HG02981 (cell line): ENCODE measurements at regions not wholly inside any gene's neighbourhood (a gene's known extent, or its start where the extent isn't known, plus 50 kb on each side); places are given as distances from the start of the nearest gene placed in this dataset.
"Not testable (repeated sequence)": the region's sequence is repeated elsewhere in the genome, so short reads cannot be mapped to it uniquely, and the experiment has no call there.

Experiments
- ATAC-seq: cut with Tn5 transposase; IDR thresholded peaks from one replicate; pipeline ENCODE4 v1.9.1; 2021; ENCODE audit warnings: mild to moderate bottlenecking, moderate library complexity; ENCODE audit not compliant: unreplicated experiment

GRCh38 chr12:42741771-42742510 is 152.4 kb upstream of the PRICKLE1 start:
- ATAC-seq, result no peak

DNA sequence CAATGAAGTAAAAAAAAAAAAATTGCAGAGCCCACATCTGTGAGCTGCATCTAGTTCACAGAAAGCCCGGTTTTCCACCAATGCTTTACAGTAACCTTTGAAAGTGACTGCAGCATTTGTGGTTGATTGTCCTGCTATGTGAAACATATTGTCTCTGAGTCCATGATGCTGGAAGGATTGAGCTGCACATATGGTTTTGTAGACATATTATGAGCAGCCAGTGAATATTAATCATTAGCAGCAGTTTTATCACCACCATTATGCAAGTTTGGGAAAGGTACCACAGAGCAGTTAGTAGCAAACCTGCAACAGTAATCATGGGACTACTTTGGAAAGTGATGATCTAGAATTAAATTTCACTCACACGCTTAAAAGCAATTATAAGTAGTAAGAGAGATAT is 151.5 kb upstream of the PRICKLE1 start:
- ATAC-seq, result no peak

DNA sequence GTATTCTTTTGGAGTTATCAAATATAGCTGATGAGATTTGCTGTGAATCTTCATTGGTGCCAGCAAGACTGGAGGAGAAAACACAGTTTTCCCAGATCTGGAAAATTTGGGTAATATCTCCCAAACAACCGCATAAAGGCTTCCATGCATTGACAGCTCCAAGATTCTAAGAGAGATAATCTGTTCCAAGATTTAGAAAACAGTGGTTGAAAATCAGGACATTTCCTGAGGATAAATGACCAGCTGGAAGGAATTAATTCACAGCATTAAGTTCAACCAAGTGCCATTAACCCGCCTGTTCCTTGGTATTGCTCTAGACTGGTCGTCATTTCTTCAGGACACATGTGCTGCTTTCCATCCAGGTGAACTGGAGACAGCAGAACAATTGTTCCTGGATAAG is 147.9 kb upstream of the PRICKLE1 start:
- ATAC-seq, result no peak

DNA sequence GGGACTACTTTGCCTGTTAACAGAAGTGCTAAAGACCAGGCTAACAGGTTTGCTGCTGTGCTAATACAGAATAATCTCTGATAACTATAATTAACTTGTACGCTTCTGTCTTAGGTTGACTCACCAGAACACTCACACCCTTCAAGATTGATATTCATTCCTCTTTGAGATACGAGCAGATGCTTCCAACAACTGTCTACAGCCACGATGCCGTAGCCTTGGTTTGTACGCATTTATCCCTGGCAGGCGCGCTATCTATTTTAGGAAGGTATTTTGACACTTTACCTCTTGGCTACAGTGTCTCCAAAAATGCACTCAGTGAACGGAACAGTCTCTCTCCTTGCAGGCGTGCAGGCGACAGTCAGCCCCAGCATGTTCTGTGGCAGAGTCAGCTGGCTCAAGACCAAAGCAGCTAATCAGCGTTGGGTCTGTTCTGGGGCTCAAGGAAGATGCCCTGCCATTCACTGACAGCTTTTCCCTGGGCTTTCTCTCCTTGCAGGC is 146.4 kb upstream of the PRICKLE1 start:
- ATAC-seq, result no peak

GRCh38 chr12:42733911-42734310 is 144.4 kb upstream of the PRICKLE1 start:
- no peak for ATAC-seq

DNA sequence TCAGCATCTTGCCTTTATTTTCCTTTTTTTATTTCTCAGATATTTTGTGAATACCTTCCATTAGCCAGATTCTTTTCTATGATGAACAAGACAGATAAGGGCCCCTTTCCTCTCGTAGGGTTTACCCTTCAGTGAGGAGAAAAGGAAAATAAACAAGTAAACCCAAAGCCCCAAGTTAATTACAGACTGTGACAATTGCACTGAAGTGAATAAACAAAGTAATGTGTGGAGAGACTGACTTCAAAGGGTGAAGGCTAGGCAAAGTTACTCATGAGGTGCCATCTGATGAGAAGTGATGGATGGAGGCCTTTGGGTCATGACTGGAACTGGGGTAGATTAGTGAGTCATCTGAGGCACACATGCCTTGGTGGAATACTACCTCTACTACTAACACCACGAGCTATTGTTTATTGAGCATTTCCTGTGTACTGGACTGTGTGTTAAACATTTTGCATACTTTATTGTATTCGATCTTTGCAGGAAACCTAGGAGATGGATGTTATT is 143.4 kb upstream of the PRICKLE1 start:
- no peak for ATAC-seq

DNA sequence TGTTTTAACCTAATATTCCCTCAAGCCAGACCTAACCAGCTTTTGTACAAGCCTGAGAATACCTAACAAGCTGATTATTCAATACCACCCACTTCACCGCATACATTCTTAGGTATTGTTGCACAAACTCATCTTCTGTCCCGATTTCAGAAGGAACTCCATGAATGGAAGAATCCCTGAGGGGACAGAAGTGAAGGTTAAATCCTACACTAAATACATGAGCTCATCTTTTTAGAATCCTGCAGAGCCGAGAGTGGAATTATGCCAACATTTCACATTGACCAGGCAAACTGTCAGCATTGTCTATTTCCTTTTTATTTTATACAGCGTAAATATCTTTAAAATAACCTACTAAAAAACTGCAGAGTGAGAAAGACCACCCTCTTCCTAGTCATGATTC is 140.7 kb upstream of the PRICKLE1 start:
- ATAC-seq, result no peak

DNA sequence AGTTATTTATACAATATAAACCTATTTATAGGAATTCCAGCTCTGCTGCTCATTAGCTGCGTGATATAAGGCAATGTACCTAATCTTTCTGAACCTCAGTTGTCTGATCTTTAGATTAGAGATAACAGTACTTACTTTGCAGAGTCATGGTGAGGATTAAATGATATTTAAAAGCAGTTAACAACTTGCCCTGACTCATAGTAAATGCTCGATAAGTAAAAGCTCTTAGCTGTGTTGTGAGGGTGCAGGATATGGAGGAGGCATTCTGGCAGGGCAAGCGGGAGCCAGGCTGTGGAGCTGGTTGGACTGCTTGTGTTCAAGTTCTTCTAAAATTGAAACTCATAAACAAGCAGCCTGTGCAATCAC is 140.0 kb upstream of the PRICKLE1 start:
- ATAC-seq, result no peak

GRCh38 chr12:42728770-42729534 is 139.4 kb upstream of the PRICKLE1 start:
- no peak for ATAC-seq

DNA sequence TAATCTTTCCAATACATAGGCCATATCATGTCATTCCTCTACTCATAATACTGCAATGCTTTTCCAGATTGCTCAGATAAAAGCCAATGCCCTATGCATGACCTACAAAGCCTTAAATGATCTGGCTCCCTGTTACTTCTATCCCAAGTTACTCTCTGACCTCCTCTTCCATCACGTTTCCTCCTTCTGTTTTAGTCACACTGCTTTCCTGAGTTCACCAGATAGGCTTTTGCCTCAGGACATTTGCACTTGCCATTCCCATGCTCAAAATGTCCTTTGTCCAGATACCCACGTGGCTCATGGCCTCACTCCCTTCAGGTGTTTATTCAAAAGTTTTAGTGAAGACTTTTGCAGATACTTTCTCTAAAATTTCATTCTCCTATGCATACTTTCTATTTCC is 138.7 kb upstream of the PRICKLE1 start:
- ATAC-seq, result no peak

DNA sequence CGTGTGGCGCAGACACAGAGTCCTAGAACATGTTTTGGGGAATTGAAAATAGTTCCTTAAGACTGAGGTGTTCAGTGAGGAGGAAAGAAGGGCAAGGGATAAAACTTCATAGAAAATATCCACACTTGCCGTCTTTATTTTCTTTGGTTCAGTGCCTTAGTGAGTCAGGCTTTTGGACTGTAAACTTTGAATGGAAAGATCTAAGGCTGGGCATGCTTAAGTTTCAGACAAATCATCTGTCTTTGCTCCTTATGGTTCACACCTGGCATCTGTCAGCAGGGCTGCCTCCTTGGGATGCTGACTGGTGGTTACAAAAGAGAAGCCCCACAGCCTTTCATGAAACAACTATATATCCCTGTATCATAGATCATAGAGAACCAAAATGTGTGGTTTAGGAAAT is 136.3 kb upstream of the PRICKLE1 start:
- ATAC-seq, result no peak

DNA sequence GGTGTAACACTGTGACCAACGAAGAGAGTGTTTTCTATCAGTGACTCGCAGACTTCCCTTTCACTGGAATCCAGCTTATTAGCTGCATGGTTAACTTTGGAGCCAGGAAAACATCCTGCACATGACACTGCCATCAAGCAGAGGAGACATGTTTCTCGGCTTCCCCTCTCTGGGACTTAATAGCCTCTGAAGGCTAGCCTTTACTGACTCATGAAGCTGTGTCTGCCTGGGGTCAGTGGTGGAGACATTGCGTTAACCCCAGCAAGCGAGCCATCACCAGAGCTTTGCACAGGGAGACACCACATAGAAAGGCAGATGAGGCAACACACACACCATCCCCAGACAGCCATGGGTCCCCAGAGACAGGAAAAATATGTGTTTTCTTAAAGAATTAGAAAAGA is 126.9 kb upstream of the PRICKLE1 start:
- ATAC-seq, result no peak

DNA sequence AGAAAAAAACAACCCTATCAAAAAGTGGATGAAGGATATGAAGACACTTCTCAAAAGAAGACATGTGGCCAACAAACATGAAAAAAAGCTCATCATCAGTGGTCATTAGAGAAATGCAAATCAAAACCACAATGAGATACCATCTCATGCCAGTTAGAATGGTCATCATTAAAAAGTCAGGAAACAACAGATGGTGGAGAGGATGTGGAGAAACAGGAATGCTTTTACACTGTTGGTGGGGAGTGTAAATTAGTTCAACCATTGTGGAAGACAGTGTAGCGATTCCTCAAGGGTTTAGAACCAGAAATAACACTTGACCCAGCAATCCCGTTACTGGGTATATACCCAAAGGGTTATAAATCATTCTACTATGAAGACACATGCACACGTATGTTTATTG is 124.0 kb upstream of the PRICKLE1 start:
- ATAC-seq, result not testable (repeated sequence)

- not testable (repeated sequence) for ATAC-seq
Observed at GRCh38 chr12:42708374-42708773, 118.8 kb upstream of the PRICKLE1 start.

GRCh38 chr12:42707312-42708226 is 118.0 kb upstream of the PRICKLE1 start:
- ATAC-seq, result no peak

DNA sequence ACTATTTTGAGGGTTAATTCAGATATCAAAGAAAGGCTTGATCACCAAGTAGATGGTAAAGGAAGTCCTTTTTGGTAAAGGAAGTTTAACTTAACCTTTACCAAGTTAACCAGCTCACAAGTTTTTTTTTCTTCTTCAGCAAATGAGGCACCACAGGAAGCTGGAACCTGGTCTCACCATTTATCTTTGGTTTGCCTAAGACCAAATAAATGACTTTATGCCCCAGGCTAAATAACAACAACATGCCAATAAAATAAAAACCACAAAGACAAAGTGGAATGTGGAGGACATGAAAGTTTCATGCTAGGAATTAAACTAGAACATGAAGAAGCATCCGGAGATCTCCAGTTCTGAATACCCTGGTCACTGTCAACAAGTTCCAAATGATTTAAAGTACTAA is 116.8 kb upstream of the PRICKLE1 start:
- no peak for ATAC-seq

DNA sequence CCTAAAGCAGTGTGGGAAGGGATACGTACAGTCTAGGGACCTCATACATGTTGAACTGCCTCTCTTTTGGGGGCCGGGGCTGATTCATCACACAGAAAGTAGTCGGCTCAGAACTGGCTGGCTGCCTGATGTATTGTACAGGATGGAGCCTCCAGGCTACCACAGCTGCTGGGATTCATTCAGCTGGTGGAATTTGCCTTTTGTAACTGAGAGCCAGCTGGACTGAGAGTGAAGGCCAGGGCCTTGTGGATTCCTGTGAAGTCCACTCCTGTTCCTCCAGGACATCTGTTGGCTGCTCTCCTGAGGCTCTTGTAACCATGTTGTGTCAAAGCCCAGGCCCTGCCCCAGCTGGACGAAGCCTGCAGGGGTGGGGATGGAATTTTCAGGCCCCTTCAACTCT is 116.3 kb upstream of the PRICKLE1 start:
- no peak for ATAC-seq

DNA sequence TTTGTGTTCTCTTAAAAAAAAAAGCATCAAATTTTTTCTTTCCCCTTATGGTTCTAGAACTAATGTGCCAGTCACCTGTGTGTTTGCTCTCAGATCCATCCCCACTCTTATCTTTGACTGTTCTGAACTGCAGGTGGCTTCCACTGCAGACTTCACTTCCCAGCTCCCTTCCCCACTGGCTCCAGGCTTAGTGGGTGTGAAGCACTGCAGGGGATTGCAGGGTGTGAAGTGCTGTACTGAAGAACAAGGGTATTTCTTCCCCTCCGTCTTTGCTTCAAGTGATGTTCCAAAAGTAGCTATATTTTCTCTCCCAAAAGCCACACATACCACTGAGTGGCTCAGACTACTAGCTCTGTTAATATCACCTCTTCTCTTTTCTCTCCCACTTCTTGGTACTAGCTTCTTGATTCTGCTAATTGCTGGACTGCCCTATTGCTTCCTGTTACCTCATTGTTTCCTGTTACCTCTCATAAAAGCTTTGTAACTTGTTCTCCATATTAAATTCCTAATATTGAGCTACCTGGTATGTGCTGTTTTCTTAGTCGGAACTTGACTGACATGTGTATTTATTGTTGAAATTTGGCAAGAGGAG is 115.4 kb upstream of the PRICKLE1 start:
- ATAC-seq, result no peak

- ATAC-seq, result no peak
Observed at GRCh38 chr12:42704340-42704739, 114.8 kb upstream of the PRICKLE1 start.

DNA sequence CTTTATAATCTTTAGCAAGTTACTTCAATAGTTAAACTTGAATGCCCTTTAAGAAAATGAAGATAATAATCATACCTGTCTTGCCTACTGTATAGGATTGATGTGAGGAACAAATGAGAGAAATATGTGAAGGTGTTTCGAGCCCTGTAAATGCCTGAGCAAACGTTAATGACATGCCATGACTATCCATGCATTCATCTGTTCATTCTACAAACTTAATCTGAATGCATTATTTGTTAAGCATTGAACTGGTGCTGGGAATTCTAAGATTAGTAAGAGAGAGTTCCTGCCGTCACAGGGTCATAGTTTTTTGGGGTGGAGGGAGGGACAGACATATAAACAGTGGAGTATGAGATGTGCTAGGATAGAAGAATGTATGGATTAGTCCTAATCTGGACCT is 111.5 kb upstream of the PRICKLE1 start:
- ATAC-seq, result no peak

- ATAC-seq, result no peak
Observed at GRCh38 chr12:42698213-42698612, 108.7 kb upstream of the PRICKLE1 start.
